GM18517 (cell line): ENCODE measurements at regions not wholly inside any gene's neighbourhood (a gene's known extent, or its start where the extent isn't known, plus 50 kb on each side); places are given as distances from the start of the nearest gene placed in this dataset.

Experiments used
- ATAC-seq: cut with Tn5 transposase; IDR thresholded peaks from one replicate; pipeline ENCODE4 v1.9.1; 2021; ENCODE audit warnings: mild to moderate bottlenecking, moderate library complexity; ENCODE audit not compliant: unreplicated experiment

DNA sequence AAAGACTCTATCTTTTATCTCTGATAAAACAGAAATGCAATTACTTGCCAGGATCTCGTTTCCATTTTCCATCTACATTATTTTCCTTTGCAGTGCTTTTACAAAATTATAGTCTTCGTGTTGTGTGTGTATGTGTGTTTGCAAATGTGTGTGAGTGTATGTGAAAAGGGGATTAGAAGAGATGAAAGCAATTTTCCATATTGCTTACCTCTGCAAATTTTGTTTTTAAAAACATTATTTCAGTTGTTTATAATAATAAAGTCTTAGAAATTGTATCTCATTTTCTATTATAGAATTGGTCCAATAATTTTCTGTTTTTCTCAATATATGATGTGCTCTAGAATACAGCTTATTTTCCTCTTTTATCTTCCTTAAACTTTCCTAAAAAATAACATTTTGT, 421.3 kb upstream of the ANKRD30A start:
- ATAC-seq: no peak

DNA sequence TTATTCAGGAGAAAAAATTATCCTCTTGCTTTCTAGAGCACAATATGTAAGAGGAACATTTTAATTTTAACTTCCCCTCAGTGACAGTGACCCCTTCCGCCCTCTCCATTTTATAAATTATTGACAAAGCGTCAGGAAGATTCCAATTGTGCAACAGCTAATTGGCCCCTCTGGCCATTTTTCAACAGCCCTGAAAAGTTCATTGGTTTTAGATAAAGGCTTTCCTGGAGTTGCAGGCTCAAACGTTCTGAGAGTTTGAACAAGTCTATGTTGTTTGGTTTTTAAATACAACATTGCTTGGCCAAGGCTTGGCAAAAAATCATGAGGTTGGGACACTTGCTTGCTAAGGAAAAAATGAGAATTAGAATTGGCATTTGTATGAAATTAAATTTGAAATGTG, 422.2 kb upstream of the ANKRD30A start:
- ATAC-seq: no peak

GRCh38 chr10:36700123-36700522, 425.3 kb upstream of the ANKRD30A start:
- ATAC-seq: no peak

DNA sequence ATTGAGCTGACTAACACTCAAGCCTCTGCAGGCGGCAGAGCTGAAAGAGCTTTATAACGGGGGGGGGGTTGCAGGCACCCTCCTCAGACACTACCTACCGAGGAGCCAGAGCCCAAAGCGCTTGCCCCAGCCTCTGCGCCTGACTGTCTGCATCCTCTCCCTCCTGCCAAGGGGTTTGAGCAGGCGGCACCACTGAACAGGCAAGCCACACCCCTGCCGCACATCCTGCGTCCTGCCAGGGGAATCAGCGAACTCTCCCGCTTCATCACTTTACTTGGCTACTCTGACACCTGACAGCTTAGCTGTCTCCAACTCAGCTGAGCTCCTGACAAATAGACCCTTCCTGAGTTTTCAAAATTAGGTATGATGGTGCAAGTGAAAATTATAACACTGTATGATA, 432.6 kb upstream of the ANKRD30A start:
- ATAC-seq: no peak

- no peak for ATAC-seq
Observed at GRCh38 chr10:36688717-36689116, 436.7 kb upstream of the ANKRD30A start.

- no peak for ATAC-seq
Observed at GRCh38 chr10:36683421-36683820, 442.0 kb upstream of the ANKRD30A start.

DNA sequence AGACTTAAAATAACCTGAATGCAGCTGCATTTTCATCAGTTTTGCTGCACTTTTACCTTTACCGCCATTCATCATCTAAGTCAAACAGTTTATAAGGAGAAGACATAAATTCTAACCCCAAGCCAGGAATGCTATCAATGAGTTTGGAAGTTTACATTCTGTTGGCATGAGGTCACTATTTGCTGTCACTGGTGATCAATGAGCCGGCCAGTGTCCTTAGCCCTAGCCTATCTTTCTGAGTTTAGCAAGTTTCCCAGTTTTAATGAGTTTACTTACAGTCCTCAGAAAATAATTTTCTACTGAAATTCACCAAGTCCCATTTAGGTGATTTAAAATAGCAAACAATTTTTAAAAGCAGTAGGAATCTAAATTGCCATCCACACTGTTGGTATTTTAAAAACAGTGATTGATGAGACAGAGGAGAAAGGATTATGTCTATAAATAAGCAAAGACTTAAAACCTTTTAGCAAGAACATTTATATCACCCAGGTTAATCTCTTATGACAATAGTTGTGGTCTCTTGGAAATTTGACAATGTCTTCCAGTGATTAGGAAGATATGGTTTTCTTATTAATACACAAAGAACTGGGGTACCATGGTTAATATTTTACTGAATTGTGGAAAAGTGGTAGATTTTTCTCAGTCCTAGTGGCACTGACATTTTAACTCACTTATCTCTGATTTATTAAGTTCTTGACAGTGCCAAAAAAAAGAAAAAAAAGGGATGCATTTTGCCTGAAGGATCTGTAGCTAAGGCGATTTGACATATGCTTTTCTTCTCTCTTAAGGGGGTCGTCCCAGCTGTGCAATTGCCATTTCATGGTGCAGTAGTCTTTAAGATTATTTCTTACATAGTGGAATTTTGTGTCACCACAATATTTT, 443.4 kb upstream of the ANKRD30A start:
- no peak for ATAC-seq

GRCh38 chr10:36679554-36679953, 445.8 kb upstream of the ANKRD30A start:
- no peak for ATAC-seq

DNA sequence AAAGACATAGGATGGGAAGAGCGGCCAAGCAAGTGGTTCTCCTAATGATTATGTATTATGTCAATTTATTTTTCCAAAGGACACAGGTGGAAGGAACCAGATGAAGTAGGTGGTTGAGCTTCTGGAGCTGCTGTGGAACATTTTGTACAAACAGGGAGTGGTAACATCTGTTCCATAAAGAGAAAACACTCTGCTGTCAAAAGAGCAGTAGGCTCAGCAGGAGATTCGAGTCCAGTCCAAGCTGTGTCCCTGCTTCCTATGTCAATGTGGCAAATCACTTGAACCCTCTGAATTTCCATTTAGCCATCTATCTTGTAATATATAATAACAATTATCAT, 448.0 kb upstream of the ANKRD30A start:
- ATAC-seq: no peak

DNA sequence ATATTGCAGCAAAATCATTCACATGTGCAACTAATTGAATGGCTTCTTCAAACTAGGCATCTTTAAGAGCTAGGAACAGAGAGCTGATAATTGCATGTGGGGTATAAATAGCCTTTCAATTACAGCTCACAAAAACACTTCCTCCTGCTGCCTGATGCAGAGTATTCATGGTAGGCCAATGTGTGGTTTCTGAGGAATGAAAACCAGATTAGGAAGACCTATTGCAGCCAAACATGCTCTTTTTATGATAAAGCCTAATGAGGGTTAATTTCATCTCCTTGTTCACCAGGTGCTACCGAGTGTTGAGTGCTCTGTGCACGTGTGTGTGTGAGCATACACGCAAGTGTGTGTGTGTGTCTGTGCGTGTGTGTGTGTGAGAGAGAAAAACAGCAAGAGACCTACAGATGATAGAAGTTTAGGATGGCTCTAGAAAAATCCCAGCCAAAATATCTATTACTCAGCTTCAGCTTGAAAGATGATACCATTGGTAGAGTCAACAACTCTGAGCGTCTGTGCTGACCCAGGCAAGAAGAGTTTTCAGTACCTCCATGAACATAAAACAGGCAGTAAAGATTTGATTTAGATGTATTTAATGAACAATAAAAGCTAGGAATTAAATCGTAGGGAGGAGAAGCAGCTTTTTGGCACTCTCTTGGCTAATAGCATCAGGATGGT, 448.5 kb upstream of the ANKRD30A start:
- ATAC-seq: no peak

- no peak for ATAC-seq
Observed at GRCh38 chr10:36676321-36676720, 449.1 kb upstream of the ANKRD30A start.

- ATAC-seq: no peak
Observed at GRCh38 chr10:36675458-36675880, 449.9 kb upstream of the ANKRD30A start.

- ATAC-seq: no peak
Observed at GRCh38 chr10:36671607-36672006, 453.8 kb upstream of the ANKRD30A start.

DNA sequence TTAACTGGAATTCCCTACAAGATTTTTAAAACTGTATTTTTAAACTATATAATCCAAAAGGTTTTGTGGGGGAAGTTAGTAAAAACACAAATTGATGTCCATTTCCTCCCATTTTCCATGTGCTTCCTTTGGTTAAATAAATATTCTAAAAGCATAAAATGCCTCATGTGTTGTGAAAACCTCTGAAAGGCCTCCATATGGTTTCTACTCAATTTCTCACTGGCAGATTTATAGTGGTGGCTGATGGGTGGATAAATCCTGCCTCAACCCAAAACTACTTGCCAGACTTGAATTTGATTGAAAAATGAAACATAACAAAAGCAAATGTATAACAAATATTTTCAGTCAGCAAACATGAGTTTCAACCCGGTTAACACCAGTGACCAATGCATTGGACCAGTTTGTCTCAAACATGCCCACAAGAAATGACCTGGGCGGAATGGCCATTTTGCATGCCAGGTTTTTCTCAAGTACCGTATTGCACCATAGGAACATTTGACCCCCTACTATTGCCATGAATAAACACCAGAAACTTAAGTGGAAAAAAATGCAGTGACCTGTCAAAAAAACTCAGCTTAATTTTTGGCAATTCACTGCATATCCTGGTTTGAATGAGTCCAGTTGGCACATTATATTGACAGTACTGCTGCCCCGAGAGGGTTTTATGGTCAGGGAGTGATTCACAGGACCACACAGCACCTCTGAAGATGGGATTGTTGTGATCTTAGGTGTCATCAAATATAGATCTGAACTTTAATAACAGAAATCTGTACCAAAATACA, 454.6 kb upstream of the ANKRD30A start:
- ATAC-seq: no peak

- no peak for ATAC-seq
Observed at GRCh38 chr10:36669615-36670352, 455.6 kb upstream of the ANKRD30A start.

GRCh38 chr10:36666451-36666850, 458.9 kb upstream of the ANKRD30A start:
- no peak for ATAC-seq

GRCh38 chr10:36662571-36662970, 462.8 kb upstream of the ANKRD30A start:
- no peak for ATAC-seq

DNA sequence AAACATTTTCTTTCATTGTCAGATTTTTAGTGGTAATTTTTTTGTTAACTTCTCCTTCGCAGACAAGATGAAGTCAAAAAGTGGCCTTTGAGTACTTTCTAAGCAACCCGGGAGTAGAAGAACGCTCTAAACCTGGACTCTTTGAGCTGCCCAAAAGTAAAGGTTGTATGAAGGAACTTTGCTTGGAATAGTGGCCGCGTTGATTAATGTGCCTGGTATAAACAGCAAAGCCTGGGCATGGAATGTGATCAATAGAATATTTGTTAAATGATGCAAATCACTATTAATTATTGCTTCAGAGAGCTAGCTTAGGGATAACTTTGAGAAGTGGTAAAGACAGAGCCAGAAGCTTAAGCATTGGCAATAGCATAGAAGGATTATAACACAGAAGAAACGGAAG, 475.1 kb upstream of the ANKRD30A start:
- ATAC-seq: no peak

DNA sequence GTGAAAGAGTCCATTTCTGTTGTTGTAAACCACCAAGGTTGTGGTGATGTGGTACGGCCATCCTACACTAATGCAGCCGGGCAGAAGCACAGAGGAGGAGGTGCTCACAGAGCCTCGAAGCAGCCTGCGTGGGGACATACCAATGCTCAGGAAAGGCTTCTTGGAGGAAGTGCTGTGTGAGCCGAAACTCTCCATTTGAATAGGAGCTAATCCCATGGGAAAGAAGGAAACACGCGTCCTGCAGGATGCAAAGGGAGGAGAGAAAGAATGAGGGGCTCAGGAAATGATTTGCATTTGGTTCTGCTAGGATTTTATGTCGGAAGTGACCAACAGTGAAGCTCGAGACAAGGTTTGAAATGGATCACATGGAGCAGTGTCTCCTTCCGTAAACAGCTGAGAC, 477.9 kb upstream of the ANKRD30A start:
- no peak for ATAC-seq

GRCh38 chr10:36640626-36641025, 484.8 kb upstream of the ANKRD30A start:
- ATAC-seq: no peak
